SKM-1 treated with dmso at 0.1 percent for 144 hours (cell line): ENCODE measurements at regions not wholly inside any gene's neighbourhood (a gene's known extent, or its start where the extent isn't known, plus 50 kb on each side); places are given as distances from the start of the nearest gene placed in this dataset.

ENCODE experiments used
- DNase-seq: peaks from one replicate; lab custom pipeline; 2025; ENCODE audit not compliant: unreplicated experiment; lab: John Stamatoyannopoulos, UW

- DNase-seq: no peak
These were observed 53.1 kb upstream of the SCIN start for GRCh38 chr7:12517451-12517850.

- DNase-seq: peak; percentile 24
These were observed 51.4 kb upstream of the SCIN start for GRCh38 chr7:12518920-12519681.

- no peak for DNase-seq
These were observed 50.9 kb upstream of the SCIN start for GRCh38 chr7:12519682-12520009.
